Stomach smooth muscle (tissue), 2 donors: ENCODE measurements at regions not wholly inside any gene's neighbourhood (a gene's known extent, or its start where the extent isn't known, plus 50 kb on each side); places are given as distances from the start of the nearest gene placed in this dataset.

Source experiments
- H3K27ac ChIP-seq: one replicate; pipeline ENCODE4 v1.7.0; 2013; ENCODE audit warnings: mild to moderate bottlenecking, low read length, inconsistent platforms
- H3K27me3 ChIP-seq, 2 donors: one replicate each; pipeline ENCODE4 v1.7.0; 2013; ENCODE audit warnings: low read length in 2 of 2; ENCODE audit not compliant: insufficient read depth in 2 of 2, control insufficient read depth in 1 of 2
- H3K36me3 ChIP-seq, 2 donors: one replicate each; pipeline ENCODE4 v1.7.0; 2013; ENCODE audit warnings: low read length in 2 of 2; ENCODE audit not compliant: control insufficient read depth in 2 of 2, insufficient read depth in 2 of 2
- H3K4me1 ChIP-seq: one replicate; pipeline ENCODE4 v1.7.0; 2013; ENCODE audit warnings: low read length; ENCODE audit not compliant: control insufficient read depth, insufficient read depth
- H3K4me3 ChIP-seq, 2 donors: one replicate each; pipeline ENCODE4 v1.7.0; 2013; ENCODE audit warnings: low read length in 2 of 2
- H3K9ac ChIP-seq, 2 donors: one replicate each; pipeline ENCODE4 v1.7.0; 2013; ENCODE audit warnings: low read length in 2 of 2, mild to moderate bottlenecking in 1 of 2
- H3K9me3 ChIP-seq, 2 donors: one replicate each; pipeline ENCODE4 v1.7.0; 2013; ENCODE audit warnings: low read length in 2 of 2; ENCODE audit not compliant: control insufficient read depth in 2 of 2
- donor health status: healthy.
- donor health status: Pancreatic carcinoma.

DNA sequence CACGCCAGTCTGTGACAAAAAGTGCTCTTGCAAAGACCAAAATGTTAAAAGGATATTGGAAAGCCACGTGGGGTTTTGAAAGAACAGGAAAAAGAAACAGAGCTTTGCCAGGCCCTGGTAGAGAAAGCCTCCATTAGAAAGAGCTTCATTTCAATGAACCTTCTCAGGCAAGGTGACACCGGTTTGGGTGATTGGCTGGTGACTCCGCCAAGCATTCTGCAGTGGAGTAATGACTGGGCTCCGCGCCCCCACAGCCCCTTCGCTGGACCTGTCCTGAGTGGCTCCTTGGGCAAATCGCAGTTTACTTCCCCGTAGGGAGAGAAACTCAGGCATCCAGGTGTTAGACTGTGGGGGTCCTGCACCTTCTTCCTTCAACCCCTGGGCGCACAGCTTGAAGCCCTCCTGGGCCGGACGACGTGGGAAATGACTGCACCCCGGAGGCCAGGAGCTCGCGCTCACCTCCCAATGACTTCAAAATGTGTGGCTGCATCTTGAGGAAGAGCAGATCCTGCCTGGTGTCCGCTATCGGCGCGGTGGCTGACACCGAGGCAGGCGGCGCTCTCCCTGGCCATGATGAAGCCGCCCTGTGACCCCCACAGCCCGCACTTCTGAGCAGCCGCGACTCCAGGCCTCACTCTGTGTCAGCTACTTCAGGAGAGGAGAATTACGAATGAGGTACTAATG, 444.6 kb upstream of the SGCG start:
- no peak overlapping the region for H3K27ac ChIP-seq
- peaks cover 0 to 5% of the 10 kb centered on the region in 2 donors for H3K27me3 ChIP-seq
- no peaks in the 10 kb centered on the region for H3K4me1 ChIP-seq
- peaks cover 0 to 2% of the 10 kb centered on the region in 2 donors for H3K9me3 ChIP-seq
- no peak overlapping the region for H3K4me3 ChIP-seq
- no peaks in the 10 kb centered on the region for H3K36me3 ChIP-seq
- no peak overlapping the region for H3K9ac ChIP-seq

DNA sequence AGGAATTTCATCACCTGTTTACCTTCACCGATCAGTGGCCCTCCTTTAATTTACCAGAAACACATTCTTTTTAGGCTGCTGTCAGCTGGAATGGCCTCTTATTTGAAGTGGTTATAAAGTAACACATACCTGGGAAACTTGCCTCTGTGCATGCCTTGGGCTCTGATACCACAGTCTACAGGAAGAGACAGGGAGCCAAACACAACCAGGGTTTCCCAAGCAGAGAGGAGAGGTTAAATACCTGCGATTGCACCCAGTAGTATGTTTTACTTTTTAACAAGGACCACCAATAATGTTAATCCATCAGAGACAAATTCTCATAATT, 444.0 kb upstream of the SGCG start:
- Histone ChIP-seq H3K27ac (no peak overlapping the region), H3K4me3 (no peak overlapping the region), H3K27me3 (peaks cover 0 to 5% of the 10 kb centered on the region in 2 donors), H3K4me1 (no peaks in the 10 kb centered on the region), H3K9me3 (peaks cover 0 to 2% of the 10 kb centered on the region in 2 donors), H3K9ac (no peak overlapping the region), H3K36me3 (no peaks in the 10 kb centered on the region)

DNA sequence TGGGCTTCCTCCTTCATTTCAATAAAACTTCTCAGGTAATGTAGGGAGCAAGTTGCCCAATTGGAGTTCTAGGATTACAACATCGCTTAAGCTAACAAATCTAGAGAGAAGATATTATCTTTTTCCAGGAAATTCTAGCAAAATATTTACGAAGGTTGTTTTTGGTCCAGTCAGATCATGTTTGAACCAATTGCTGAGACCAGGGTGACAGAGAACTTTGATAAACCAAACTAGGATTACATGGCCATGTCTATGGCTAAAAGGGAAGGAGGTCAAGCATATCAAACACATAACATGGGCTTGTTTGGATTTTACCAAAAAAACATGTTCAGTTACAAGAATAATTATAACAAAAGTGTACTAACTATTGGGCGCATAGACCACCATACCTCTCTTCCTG, 442.4 kb upstream of the SGCG start:
- Histone ChIP-seq H3K36me3 (no peaks in the 10 kb centered on the region), H3K9me3 (peaks cover 0 to 8% of the 10 kb centered on the region in 2 donors), H3K4me3 (no peak overlapping the region)

GRCh38 chr13:22740264-22740663, 440.5 kb upstream of the SGCG start:
- peaks cover 0 to 8% of the 10 kb centered on the region in 2 donors for H3K9me3 ChIP-seq
- no peak overlapping the region for H3K27ac ChIP-seq
- no peaks in the 10 kb centered on the region for H3K27me3 ChIP-seq
- H3K36me3 ChIP-seq, result no peaks in the 10 kb centered on the region
- H3K4me3 ChIP-seq, result no peak overlapping the region
- H3K9ac ChIP-seq, result no peak overlapping the region
- H3K4me1 ChIP-seq, result no peaks in the 10 kb centered on the region

More for the DNA sequence above, 442.4 kb upstream of the SGCG start:
- Histone ChIP-seq H3K27me3 (peaks cover 0 to under 1% of the 10 kb centered on the region in 2 donors), H3K4me1 (no peaks in the 10 kb centered on the region), H3K27ac (no peak overlapping the region), H3K9ac (no peak overlapping the region)

GRCh38 chr13:22744688-22745452, 435.9 kb upstream of the SGCG start:
- Histone ChIP-seq H3K4me1 (no peaks in the 10 kb centered on the region), H3K36me3 (no peaks in the 10 kb centered on the region), H3K27me3 (no peaks in the 10 kb centered on the region), H3K4me3 (no peak overlapping the region), H3K9me3 (peaks cover 0 to 8% of the 10 kb centered on the region in 2 donors), H3K9ac (no peak overlapping the region), H3K27ac (no peak overlapping the region)

DNA sequence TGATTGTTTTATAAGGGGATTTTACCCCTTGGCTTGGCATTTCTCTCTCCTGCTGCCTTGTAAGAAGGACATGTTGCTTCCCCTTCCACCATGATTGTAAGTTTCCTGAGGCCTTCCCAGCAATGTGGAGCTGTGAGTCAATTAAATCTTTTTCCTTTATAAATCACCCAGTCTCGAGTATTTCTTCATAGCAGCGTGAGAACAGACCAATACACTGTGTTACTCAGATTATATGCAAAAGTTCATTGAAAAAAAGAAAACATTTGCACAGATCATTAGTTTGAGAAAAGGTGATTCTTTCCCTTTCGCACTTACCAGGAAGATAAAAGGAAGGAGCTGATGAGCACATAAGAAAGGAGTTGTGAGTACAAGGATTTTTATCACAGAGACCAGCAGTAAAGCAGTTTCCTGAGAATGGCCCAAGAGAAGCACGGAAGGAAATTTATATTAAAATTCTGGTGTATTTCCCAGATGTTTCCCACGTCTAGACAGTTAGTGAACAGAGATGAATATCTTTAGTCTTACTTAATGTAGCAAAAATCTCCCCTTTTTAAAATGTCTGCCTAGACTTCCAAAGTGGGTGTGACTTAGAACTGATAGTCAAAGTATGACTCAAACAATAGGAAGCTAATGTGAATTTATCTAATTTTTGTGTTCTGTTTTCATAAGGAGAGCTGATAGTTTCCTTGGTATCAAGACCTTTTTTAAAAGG, 431.8 kb upstream of the SGCG start:
- Histone ChIP-seq H3K27me3 (no peaks in the 10 kb centered on the region), H3K36me3 (no peaks in the 10 kb centered on the region), H3K4me3 (no peak overlapping the region), H3K27ac (no peak overlapping the region), H3K9ac (no peak overlapping the region), H3K4me1 (no peaks in the 10 kb centered on the region), H3K9me3 (no peaks in the 10 kb centered on the region)

DNA sequence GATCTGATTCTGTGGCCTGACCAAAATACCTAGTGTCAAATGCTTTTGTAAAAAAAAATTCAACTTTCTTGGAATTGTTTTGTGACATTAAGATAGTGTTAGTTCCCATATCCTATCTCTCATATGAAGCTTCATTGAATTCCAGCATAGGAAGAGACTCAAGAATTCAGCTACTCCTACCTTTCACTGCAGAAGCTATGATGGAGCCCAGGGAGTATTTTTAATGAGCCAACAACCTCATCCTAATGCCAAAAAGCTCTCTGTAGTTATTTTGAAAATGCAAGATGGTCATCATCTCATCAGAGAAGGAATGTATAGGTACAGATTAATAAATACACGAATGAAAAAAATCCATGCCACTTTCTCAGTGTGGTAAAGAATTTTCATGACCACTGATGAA, 431.2 kb upstream of the SGCG start:
- Histone ChIP-seq H3K9ac (no peak overlapping the region), H3K36me3 (no peaks in the 10 kb centered on the region), H3K4me3 (no peak overlapping the region), H3K9me3 (no peaks in the 10 kb centered on the region), H3K27me3 (no peaks in the 10 kb centered on the region), H3K4me1 (no peaks in the 10 kb centered on the region), H3K27ac (no peak overlapping the region)

GRCh38 chr13:22757530-22758120, 423.2 kb upstream of the SGCG start:
- Histone ChIP-seq H3K27me3 (no peaks in the 10 kb centered on the region), H3K9ac (no peak overlapping the region), H3K36me3 (no peaks in the 10 kb centered on the region), H3K27ac (no peak overlapping the region), H3K4me1 (no peaks in the 10 kb centered on the region), H3K9me3 (no peaks in the 10 kb centered on the region), H3K4me3 (no peak overlapping the region)

- Histone ChIP-seq H3K27me3 (no peaks in the 10 kb centered on the region), H3K4me1 (no peaks in the 10 kb centered on the region), H3K9me3 (no peaks in the 10 kb centered on the region), H3K4me3 (no peak overlapping the region), H3K27ac (no peak overlapping the region), H3K36me3 (no peaks in the 10 kb centered on the region), H3K9ac (no peak overlapping the region)
Observed at GRCh38 chr13:22758245-22758644, 422.5 kb upstream of the SGCG start.

DNA sequence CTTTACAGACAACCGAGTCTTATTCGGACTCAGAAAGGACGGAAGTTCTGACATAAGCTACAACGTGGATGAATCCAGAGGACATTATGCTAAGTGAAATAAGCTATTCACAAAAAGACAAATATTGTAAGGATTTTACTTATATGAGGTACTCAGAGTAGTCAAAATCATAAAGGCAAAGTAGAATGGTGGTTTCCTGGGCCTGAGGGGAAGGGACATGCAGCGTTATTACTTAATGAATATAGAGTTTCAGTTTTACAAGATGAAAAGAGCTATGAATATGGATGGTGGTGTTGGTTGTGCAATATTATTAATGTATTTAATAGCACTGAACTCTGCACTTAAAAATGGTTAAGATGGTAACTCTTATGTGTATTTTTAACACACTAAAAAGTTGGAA, 419.1 kb upstream of the SGCG start:
- no peaks in the 10 kb centered on the region for H3K4me1 ChIP-seq
- no peak overlapping the region for H3K27ac ChIP-seq
- no peaks in the 10 kb centered on the region for H3K9me3 ChIP-seq
- no peaks in the 10 kb centered on the region for H3K27me3 ChIP-seq
- no peaks in the 10 kb centered on the region for H3K36me3 ChIP-seq
- H3K4me3 ChIP-seq, result no peak overlapping the region
- no peak overlapping the region for H3K9ac ChIP-seq
